Upper lobe of left lung (tissue), 4 donors: ENCODE measurements at regions not wholly inside any gene's neighbourhood (a gene's known extent, or its start where the extent isn't known, plus 50 kb on each side); places are given as distances from the start of the nearest gene placed in this dataset.

Experiments used
- CTCF ChIP-seq, 6 experiments: fragments of 450-650 bp in 4 of 6; fragments of 200-600 bp in 2 of 6; sonication (generic) in 2 of 6; IDR thresholded peaks; one replicate each; pipeline ENCODE4 v1.5.1; 2016 to 2019; ENCODE audit warnings: antibody characterized with exemption in 6 of 6
- POLR2A ChIP-seq, 4 donors: fragments of 450-650 bp; IDR thresholded peaks; one replicate each; pipeline ENCODE4 v1.5.1; 2016 to 2017; ENCODE audit warnings: antibody characterized with exemption in 4 of 4, mild to moderate bottlenecking in 2 of 4

GRCh38 chr3:35389907-35390306, 249.4 kb upstream of the ARPP21 start:
- TF ChIP-seq CTCF (IDR thresholded peaks at IDR 0.05) (no peak), POLR2A (IDR thresholded peaks at IDR 0.05) (no peak)
